HG03196 (cell line): ENCODE measurements at regions not wholly inside any gene's neighbourhood (a gene's known extent, or its start where the extent isn't known, plus 50 kb on each side); places are given as distances from the start of the nearest gene placed in this dataset.
"Not testable (repeated sequence)": the region's sequence is repeated elsewhere in the genome, so short reads cannot be mapped to it uniquely, and the experiment has no call there.

Experiments
- ATAC-seq: cut with Tn5 transposase; IDR thresholded peaks from one replicate; pipeline ENCODE4 v1.9.1; 2021; ENCODE audit not compliant: unreplicated experiment

DNA sequence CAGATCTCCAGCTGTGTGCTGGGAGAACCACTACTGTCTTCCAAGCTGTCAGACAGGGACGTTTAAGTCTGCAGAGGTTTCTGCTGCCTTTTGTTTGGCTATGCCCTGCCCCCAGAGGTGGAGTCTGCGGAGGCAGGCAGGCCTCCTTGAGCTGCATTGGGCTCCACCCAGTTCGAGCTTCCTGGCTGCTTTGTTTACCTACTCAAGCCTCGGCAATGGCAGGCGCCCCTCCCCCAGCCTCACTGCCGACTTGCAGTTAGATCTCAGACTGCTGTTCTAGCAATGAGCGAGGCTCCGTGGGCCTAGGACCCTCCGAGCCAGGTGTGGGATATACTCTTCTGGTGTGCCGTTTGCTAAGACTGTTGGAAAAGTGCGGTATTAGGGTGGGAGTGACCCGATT lies 206.8 kb upstream of the FBXO33 start:
- not testable (repeated sequence) for ATAC-seq

DNA sequence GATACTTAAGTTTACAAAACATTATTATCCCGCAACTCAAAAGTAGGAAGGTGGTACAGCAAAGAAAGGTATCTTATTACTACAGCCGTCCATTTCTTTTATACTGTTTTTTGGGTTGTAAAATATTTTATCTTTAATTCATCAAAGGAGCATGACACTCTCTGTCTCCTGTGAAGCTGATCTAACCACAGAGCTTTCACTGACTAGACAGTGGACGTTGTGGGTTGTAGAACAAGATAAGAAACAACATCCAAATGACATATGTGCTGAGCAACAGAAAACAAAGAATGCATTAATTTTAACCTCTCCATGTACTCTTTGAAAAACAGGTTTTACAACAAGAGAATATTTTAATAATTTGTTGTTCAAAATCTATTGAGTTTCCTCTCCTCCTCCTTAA lies 195.9 kb upstream of the FBXO33 start:
- ATAC-seq: no peak

DNA sequence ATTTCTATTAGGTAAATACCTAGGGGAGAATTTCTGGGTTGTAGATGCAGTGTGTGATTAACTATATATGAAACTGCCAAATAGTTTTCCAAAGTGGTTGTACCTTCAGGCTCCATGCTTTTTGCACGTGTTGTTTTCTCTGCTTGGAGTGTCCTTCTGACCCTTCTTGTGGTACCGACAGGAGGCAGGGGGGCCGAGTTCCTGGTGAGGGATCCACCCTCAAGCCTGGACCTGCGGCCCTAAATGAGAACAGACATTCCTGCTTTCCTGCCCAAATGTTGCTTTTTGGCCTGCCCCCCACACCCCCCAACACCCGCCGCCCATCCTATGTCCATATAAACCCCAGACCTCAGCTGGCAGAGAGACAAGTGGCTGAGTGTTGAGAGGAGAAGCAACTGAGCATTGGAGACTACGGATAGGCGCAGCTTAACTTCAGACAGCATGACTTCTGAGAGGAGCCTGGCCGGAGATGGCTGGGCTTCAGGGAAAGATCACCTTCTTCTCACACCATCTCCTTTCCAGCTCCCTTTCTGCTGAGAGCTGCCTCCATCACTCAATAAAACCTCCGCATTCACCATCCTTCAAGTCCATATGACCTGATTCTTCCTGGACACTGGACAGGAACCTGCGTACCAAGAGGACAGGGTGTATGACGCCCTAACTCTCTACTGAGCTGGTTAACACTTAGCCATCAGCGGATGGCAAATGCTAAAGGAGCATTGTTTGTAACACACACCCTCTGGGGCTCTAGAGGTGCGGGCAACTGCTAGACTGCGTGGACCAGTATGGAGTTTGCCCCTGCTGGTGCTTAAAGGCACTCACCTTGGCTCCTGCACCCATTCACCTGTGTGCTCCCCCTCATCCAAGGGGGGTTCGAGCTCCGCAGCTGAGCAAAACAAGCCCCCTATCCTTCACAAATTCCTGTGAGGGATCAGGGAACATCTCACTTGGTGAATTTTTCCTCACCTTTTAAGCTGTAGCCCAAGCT lies 194.7 kb upstream of the FBXO33 start:
- ATAC-seq: no peak

DNA sequence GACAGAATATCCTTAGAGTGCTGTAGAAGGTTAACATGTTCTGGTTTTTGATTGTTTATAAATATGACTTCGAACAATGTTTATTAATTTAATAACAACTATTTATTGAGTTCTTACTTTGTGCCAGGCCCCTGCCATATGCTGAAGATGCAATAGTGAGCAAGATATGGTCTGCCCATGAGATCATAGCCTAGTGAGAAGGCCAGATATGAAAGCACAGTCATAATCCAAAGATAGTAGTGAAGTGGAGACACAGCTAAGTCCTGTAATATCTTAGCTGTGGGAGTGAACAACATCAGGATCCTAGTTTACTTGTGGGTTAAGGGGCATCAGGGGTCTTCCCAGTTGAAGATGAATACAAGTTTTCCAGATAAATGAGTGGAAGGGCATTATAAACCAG lies 189.4 kb upstream of the FBXO33 start:
- no peak for ATAC-seq

DNA sequence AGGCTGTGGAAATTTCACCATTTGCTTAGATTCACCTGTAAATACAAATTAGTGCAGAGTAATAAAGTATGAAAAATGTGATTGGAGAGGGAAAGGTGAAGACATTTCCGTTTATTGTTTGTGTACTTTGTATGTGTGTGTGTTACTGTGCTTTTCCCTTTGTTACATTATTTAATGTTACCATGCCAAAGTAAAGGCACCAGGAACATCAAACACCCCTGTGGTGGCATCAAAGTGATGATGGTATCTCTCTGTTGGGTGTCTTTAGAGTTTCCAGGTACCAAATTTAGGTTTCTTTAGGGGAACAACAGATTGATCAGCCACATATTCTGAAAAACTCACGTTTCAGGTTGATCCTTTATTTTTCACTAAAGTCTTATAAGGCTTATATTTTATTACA lies 189.0 kb upstream of the FBXO33 start:
- no peak for ATAC-seq

DNA sequence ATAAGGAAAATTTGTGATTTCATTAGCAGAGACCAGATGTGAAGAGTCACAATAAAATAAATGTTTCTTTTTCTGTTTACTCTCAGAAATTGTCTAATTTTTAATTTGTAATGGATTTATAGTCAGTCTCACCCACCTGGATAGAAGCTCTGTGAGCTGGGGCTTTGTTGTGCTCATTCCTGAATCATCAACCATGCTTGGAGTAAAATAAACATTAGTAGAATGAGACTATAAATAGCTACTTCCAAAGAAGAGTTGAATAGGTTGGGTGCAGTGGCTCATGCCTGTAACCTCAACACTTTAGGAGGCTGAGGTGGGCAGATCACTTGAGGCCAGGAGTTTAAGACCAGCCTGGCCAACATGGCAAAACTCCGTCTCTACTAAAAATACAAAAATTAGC lies 185.3 kb upstream of the FBXO33 start:
- no peak for ATAC-seq

DNA sequence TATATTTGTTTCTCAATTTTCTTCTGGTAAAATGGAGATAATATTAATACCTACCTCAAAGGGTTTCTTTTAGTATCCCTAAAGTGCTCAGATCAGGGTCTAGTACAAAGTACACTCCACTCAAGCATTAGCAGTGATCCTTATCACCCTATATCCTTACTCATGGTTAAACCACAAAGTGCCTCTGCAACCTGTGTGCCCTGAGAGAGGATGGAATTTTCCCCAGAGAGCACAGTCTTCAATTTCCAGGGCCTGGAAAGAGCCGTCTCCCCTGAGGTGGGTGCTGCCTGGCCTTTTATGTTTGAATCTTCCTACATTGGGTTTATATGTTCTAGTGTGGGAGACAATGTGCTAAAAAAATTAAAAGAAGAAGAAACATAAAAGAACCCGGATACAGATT lies 183.1 kb upstream of the FBXO33 start:
- no peak for ATAC-seq

DNA sequence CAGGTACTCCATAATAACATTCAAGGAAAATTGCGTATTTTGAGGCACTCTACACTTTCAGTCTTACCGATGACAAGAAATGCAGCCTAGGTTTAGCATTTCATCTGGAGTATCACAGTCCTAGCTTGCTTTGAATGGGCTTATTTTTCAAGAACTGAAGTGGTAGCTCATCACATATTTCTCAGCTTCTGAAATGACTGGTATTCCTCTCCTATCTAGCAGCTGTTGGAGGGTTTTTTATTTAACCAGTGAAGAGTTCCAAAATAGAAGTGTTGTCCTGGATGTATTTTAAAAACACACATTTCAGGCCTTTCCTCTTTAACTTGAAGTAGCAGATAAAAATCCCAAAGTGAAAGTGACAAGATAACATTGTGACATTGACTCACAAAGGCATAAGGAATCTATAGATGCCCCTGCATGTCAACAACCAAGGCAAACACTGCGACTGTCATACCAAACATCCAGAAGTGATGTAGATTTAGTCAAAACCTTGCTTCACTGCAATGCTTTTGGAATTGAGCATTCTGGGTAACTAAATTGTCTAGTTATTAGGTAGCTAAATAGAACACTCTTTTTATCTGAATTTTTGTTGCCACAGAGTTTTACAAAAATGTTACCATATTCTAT lies 182.2 kb upstream of the FBXO33 start:
- ATAC-seq: no peak

DNA sequence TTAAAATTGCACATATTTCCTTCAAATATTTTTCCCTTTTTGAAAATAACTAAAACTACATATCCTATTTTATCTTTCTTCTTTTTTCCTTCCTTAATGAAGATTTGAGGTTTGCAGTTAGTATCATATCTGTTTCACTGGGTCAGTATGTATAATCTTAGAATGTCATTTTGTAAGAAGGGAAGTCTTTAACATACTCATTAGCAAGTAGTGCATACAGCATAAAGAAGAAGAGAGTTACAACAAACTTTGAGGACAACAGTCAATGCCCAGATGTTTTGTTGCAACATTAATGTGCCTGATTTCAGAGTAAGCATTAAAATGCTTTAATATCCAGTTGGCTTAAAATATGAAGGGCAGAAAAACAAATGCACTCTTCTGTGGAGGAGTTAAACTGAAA lies 176.9 kb upstream of the FBXO33 start:
- no peak for ATAC-seq

DNA sequence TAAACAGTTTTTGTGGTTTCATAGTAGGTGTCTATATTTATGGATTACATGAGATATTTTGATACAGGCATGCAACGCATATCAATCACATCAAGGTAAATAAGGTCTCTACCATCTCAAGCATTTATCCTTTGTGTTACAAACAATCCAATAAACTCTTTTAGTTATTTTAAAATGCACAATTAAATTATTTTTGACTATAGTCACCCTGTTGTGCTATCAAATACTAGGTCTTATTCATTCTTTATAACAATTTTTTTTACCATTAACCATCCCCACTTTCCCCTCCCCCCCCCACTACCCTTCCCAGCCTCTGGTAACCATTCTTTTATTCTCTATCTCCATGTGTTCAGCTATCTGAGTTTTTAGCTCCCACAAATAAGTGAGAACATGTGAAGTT lies 175.7 kb upstream of the FBXO33 start:
- no peak for ATAC-seq

DNA sequence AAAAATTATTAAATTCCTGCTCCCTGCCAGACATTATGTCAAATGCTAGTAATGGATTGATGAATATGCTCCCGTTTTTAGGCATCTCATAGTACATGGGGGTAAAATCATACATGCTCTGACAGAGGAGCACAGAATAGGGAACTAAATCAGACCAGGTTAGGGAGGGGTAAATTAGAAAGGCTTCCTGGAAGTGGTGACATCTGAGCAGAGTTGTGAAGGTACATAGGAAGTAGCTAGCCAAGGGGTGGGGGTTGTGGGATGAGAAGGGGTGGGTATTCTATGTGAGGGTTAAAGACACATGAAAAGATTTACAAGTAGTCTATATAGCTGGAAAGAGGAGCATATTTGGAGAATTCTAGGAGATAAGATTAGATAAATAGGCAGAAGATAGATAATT lies 171.7 kb upstream of the FBXO33 start:
- no peak for ATAC-seq

DNA sequence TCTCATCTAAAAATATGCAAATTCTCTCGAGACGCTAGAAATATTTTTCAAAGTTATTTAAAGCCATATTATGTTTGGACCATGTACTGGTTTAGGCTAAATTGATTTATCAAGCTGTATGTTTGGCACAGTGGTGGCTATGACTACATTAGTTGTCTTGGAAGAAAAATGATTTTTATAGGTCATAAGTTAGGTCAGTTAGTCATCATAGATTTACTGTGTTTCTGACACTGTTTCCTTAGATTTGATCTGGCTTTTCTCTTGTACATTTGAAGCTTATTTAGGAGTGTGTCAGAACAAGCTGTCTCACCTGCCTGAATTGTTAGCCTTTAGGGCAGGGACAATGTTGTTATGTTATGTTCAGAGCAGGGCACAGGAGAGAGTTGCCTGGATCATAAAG lies 161.1 kb upstream of the FBXO33 start:
- no peak for ATAC-seq

DNA sequence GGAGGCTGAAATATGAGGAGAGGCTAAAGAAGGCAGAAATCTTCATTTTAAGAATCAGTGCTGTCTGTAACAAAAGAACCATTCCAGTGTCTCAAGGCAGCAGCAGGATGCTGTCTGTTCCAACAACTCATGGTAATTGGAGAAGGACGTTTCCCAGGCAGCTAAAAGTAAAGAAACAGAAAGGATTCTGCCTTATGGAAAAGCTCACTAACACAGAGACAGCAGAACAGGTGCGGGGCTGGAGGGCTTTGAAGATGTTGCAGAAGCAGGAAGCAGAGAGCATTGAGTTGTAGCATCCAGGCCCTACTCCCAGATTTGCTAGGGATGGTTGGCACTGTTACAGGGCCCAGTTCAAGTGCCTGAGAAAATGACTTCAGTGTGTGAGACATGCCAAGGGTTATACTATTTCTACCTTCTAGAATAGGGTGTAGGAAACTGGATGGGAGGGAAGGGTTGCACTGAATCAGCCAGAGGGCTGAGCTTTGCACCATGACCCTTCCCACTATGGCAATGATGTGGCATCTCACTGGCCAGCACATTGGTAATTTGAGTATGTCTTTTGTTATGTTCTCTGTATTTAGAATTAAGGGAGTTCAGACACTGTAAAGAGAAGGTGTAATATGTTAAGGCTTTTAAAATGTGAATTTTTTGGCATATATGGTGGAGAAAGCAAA lies 160.0 kb upstream of the FBXO33 start:
- no peak for ATAC-seq

DNA sequence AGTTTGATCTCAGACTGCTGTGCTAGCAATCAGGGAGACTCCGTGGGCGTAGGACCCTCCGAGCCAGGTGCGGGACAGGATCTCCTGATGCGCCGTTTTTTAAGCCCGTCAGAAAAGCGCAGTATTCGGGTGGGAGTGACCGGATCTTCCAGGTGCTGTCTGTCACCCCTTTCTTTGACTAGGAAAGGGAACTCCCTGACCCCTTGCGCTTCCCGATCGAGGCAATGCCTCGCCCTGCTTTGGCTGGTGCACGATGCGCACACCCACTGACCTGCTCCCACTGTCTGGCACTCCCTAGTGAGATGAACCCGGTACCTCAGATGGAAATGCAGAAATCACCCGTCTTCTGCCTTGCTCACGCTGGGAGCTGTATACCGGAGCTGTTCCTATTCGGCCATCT lies 157.6 kb upstream of the FBXO33 start:
- not testable (repeated sequence) for ATAC-seq

DNA sequence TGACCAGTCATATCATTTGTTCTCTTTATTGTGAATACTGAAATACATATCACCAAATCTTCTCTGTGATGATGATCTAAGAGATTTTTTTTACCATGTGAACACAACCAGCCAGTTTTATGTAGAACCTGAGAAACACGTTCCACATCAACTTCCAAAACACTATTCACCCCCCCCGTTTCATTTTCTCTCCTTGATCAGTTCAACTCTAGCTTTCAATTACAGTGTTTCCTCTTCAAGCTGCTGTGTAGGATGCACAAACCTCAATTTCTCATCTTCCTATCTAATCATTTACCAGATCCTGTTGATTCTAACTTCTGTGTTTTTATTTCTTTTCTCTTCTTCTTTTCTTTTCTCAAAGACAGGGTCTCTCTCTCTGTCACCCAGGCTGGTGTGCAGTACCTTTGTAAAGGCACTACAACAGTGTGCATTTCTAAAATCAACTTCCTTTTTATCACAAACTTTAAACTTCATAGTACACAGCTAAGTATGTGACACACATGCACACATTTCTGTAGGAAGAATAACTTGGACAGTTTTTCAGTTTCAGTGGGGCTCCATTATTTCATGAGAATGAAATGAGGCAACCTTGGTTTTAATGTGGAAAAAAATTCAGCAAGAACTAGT lies 149.9 kb upstream of the FBXO33 start:
- no peak for ATAC-seq

DNA sequence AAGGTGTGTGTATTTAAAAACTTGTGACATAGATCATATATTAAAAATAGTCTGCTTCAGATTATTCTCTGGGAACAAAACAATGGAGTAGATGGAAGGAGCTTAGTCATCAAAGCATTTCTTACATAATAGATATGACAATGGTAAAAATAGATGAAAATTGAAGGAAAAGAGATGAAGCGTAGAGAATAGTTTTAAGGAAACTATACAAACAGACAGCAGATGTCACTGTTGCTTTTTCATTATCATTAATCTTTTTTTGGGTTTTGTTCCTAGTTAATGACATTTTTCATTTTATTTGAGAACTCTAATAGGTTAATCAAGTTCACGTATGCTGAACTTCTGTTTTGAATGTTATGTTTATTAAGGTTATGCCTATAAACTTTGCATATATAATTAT lies 149.2 kb upstream of the FBXO33 start:
- ATAC-seq: no peak

DNA sequence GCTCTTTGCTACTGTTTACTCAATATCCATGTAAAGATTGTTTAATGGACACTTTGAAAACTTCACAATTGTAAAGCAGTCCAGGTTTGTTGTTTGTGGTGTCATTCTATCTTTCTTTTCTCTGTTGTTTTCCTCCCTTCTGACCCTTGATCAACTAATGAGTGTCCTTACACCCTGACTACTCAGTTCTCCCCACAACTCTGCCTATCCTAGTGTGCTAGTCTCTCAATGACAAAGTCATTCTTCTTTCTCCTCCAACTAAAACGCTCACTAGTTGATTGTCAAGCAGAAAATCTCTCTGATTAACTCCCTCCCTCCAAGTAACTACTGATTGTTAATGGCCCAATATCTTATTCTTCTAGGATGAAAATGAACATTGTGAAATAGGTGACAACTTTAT lies 148.5 kb upstream of the FBXO33 start:
- ATAC-seq: no peak

DNA sequence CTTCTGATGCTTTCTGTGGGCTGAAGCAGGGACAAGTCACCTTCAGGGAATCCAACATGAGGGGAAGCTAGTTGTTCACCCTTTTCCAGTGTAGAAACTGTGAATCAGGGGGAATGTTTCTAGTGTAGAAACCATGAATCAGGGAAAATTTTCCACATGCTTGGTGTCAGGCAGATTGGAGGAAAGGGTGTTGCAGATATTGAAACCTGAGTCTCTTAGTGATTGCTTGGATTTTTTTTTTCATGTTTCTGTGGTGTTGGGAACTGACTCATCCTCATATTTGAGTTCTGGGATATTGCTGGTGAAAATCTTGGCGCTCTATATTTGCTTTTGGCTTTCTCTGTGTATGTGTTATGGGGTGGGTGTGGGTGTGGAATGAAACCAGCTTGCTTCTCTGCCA lies 144.5 kb upstream of the FBXO33 start:
- ATAC-seq: no peak

DNA sequence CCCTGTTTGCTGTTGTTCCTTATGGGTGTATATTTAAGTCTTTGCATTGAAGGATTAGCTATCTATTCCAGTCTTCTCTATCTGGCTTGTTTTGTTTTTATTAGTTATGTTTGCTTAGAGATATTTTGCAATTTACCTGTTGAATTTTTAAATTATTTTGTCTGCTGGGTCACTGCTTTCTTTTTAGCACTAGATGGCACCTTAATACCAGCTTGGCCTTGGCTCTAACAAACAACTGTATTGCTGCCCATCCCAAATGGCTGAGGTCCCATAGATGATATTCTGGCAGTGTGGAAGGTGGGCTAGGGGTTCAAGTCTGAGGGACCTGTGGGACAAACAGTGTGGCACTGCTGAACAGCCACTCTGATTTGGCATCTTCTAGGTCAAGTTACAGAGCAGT lies 144.0 kb upstream of the FBXO33 start:
- ATAC-seq: no peak

DNA sequence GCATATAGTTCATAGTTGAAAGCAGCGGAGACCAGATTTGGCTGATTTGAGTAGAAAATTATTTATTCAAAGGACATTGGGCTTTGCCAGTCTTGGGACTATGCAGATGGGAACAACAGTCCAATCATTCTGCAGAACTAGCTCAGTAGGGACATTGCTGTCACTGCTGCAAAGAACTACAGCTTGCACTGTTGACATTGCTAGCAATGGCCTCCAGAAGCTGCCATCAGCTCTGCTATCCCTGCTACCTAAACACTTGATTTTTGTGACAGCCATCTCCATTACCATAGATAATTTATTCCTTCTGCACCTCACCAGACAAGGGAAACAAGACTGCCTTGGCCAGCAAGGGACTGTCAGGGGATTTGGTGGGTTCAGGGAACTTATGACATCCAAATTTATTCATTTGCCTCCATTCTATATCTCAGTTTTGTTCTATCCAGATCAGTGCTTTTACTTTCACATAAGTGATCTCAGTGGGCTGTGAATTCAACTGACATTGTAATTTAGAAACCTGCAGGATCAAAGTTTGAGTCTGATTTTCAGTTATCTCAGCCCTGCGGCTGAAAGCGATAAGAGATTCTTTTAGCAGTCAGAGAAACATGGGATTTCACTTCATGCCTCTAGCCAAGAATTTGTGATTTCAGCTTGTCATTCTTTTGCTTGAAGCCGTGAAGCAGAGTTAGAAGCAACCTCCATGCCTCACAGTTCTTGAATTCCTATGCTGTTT lies 136.7 kb upstream of the FBXO33 start:
- ATAC-seq: no peak

DNA sequence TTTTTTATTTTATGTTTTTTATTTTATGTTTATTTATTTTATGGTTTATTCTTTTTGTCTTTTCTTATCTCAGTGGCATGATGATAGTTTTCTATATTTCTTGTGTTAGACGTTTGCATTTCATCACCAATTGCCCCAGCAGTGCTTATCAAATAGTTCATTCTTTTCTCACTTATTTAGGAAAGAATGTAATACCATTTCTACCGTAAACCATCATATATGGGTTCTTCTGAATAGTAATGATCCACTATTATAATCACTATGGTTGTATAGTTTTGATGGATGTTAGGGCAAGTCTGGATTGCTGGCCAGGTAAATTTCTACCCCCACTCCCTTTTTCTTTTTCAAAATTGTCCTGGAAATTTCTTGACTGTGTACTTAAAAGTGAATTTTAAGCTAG lies 134.6 kb upstream of the FBXO33 start:
- ATAC-seq: no peak
